Transverse colon (tissue), 4 donors: ENCODE measurements at regions not wholly inside any gene's neighbourhood (a gene's known extent, or its start where the extent isn't known, plus 50 kb on each side); places are given as distances from the start of the nearest gene placed in this dataset.

ENCODE experiments used
- DNase-seq: peaks from one replicate; pipeline ENCODE4 v3.0.0-alpha.2; 2019
- H3K27ac ChIP-seq, 4 donors: fragments of 200-600 bp; sonication (generic); 2 replicates each; pipeline ENCODE4 v1.5.1; 2016 to 2018; ENCODE audit warnings: inconsistent platforms in 4 of 4
- H3K27me3 ChIP-seq: fragments of 200-600 bp; sonication (generic); 2 replicates; pipeline ENCODE4 v1.5.1; 2017; ENCODE audit warnings: inconsistent platforms
- H3K36me3 ChIP-seq, 4 donors: fragments of 200-600 bp; sonication (generic); 2 replicates each; pipeline ENCODE4 v1.5.1; 2017 to 2019; ENCODE audit warnings: inconsistent platforms in 4 of 4
- H3K4me1 ChIP-seq, 4 donors: fragments of 200-600 bp; sonication (generic); 2 replicates each; pipeline ENCODE4 v1.5.1; 2017 to 2020; ENCODE audit warnings: inconsistent platforms in 4 of 4
- H3K4me3 ChIP-seq, 4 donors: fragments of 200-600 bp; sonication (generic); 1 replicate in 1 of 4; 2 replicates in 3 of 4; pipeline versions ENCODE4 v1.5.1 to v1.6.1; 2017 to 2019; ENCODE audit warnings: inconsistent platforms in 4 of 4
- H3K9me3 ChIP-seq, 2 donors: fragments of 200-600 bp; sonication (generic); 2 replicates each; pipeline ENCODE4 v1.5.1; 2017 to 2019; ENCODE audit warnings: inconsistent platforms in 2 of 2
- EP300 ChIP-seq: sonication (generic); formaldehyde crosslinking; IDR thresholded peaks from one replicate; pipeline ENCODE4 v1.6.1; 2017; ENCODE audit warnings: antibody characterized with exemption, low read depth
- POLR2A ChIP-seq: fragments of 450-650 bp; IDR thresholded peaks from one replicate; pipeline ENCODE4 v1.6.1; 2016; ENCODE audit warnings: antibody characterized with exemption, mild to moderate bottlenecking, moderate library complexity
- POLR2AphosphoS5 ChIP-seq, 3 donors: sonication (generic); formaldehyde crosslinking; IDR thresholded peaks; one replicate each; pipeline ENCODE4 v1.6.1; 2016; ENCODE audit warnings: antibody characterized with exemption in 3 of 3
- WGBS, 2 donors: methylation state at CpG; one replicate each; pipeline ENCODE4 v1.1.5; 2018; ENCODE audit warnings: low coverage in 1 of 2; 5-methylcytosine and 5-hydroxymethylcytosine counted together
- in situ Hi-C, 4 donors: fragments of 200-750 bp; cut with MboI; loops; one replicate each; pipeline versions ENCODE4 v1.15.0 to v1.15.1; 2017; ENCODE audit warnings: low sequenced_read_pairs in 3 of 4, low pct_ligation_motif_present in 1 of 4, low pct_unique_long_range_greater_than_20kb in 1 of 4
- intact Hi-C: fragments of 100-400 bp; cut with DNase I; formaldehyde crosslinking; loops from one replicate; pipeline ENCODE4 v1.15.1; 2023; ENCODE audit warnings: low total_unique reads
- TF ChIP-seq, protein P1 (sequence below), 5 experiments: fragments of 200-600 bp in 3 of 5; fragments of 450-650 bp in 2 of 5; sonication (generic) in 3 of 5; IDR thresholded peaks; 1 replicate in 2 of 5; 2 replicates in 3 of 5; pipeline ENCODE4 v1.5.1; 2016 to 2017; ENCODE audit warnings: antibody characterized with exemption in 5 of 5, inconsistent platforms in 3 of 5, mild to moderate bottlenecking in 2 of 5, moderate library complexity in 1 of 5

GRCh38 chr6:95768539-95768938, 191.2 kb downstream of the MANEA start:
- in situ Hi-C loops = no loop called here
- intact Hi-C loops = no loop called here
- H3K4me1 ChIP-seq = no peaks in the 10 kb centered on the region
- DNase-seq = peak; percentile 14
- H3K27me3 ChIP-seq = no peaks in the 10 kb centered on the region
- no peaks in the 10 kb centered on the region for H3K36me3 ChIP-seq
- H3K27ac ChIP-seq = no peak overlapping the region
- WGBS, 2 donors = 54 to 68% methylated on average over 3 of the region's 3 CpGs
- H3K4me3 ChIP-seq = no peak overlapping the region
- TF ChIP-seq POLR2AphosphoS5 (IDR thresholded peaks at IDR 0.05) (no peak), POLR2A (no peak)
- H3K9me3 ChIP-seq = no peaks in the 10 kb centered on the region

DNA sequence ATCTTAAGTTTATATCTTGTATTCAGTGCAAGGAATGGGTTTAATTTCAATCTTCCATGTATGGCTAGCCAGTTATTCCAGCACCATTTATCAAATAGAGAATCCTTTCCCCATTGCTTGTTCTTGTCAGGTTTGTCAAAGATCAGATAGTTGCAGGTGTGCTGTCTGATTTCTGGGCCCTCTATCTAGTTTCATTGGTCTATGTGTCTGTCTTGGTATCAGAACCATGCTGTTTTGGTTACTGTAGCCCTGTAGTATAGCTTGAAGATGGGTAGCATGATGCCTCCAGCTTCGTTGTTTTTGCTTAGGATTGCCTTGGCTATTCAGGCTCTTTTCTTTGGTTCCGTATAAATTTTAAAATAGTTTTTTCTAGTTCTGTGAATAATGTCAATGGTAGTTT, 200.0 kb downstream of the MANEA start:
- Histone ChIP-seq H3K9me3 (no peaks in the 10 kb centered on the region), H3K4me3 (no peak overlapping the region), H3K27me3 (no peaks in the 10 kb centered on the region), H3K4me1 (no peaks in the 10 kb centered on the region), H3K27ac (no peak overlapping the region), H3K36me3 (no peaks in the 10 kb centered on the region)
- intact Hi-C loops = no loop called here
- in situ Hi-C loops = no loop called here
- TF ChIP-seq EP300 = no peak
- no peak for TF ChIP-seq POLR2AphosphoS5 (IDR thresholded peaks at IDR 0.05)
- TF ChIP-seq, protein P1, sequence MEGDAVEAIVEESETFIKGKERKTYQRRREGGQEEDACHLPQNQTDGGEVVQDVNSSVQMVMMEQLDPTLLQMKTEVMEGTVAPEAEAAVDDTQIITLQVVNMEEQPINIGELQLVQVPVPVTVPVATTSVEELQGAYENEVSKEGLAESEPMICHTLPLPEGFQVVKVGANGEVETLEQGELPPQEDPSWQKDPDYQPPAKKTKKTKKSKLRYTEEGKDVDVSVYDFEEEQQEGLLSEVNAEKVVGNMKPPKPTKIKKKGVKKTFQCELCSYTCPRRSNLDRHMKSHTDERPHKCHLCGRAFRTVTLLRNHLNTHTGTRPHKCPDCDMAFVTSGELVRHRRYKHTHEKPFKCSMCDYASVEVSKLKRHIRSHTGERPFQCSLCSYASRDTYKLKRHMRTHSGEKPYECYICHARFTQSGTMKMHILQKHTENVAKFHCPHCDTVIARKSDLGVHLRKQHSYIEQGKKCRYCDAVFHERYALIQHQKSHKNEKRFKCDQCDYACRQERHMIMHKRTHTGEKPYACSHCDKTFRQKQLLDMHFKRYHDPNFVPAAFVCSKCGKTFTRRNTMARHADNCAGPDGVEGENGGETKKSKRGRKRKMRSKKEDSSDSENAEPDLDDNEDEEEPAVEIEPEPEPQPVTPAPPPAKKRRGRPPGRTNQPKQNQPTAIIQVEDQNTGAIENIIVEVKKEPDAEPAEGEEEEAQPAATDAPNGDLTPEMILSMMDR (IDR thresholded peaks at IDR 0.05) = no peak
- TF ChIP-seq POLR2A = no peak
- 93 to 100% methylated on average over 1 to 2 of the region's 2 CpGs for WGBS, 2 donors
- DNase-seq = no peak

GRCh38 chr6:95780037-95780436, 202.7 kb downstream of the MANEA start:
- TF ChIP-seq POLR2AphosphoS5 (IDR thresholded peaks at IDR 0.05) = no peak
- TF ChIP-seq, protein P1 (IDR thresholded peaks at IDR 0.05) = no peak
- no peak for TF ChIP-seq EP300
- TF ChIP-seq POLR2A = no peak
- H3K36me3 ChIP-seq = no peaks in the 10 kb centered on the region
- intact Hi-C loops (no loop called here), in situ Hi-C loops (no loop called here)
- no peak for DNase-seq
- WGBS, 2 donors = 10 to 49% methylated on average over 1 of the region's 1 CpG
- no peak overlapping the region for H3K27ac ChIP-seq
- H3K4me3 ChIP-seq = no peak overlapping the region
- H3K27me3 ChIP-seq = no peaks in the 10 kb centered on the region
- no peaks in the 10 kb centered on the region for H3K9me3 ChIP-seq
- no peaks in the 10 kb centered on the region for H3K4me1 ChIP-seq

DNA sequence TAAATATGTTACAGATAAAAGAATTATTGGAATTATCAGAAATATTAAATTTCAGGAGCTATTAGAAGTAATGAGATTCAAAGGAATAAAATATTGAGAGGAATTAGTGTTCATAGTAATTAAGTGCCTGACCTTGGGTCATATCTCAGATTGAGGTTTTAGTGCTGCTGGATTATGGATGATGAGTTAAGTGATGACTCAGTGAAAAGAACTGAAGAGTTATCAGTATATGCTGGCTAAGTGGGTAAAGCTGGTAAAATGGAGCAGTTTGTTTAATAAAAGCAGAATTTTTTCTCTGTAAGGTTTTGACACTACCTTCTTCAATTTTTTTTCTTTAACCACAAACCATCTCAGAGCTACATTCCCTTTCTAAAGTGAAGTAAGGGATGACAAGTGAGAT, 206.7 kb downstream of the MANEA start:
- intact Hi-C loops = no loop called here

GRCh38 chr6:95784869-95785268, 207.5 kb downstream of the MANEA start:
- TF ChIP-seq, protein P1 (IDR thresholded peaks at IDR 0.05) = no peak
- no peak for TF ChIP-seq POLR2AphosphoS5 (IDR thresholded peaks at IDR 0.05)
- TF ChIP-seq EP300 = no peak
- intact Hi-C loops (no loop called here), in situ Hi-C loops (no loop called here)
- Histone ChIP-seq H3K4me1 (no peaks in the 10 kb centered on the region), H3K27me3 (no peaks in the 10 kb centered on the region), H3K36me3 (no peaks in the 10 kb centered on the region), H3K27ac (no peak overlapping the region), H3K4me3 (no peak overlapping the region), H3K9me3 (no peaks in the 10 kb centered on the region)
- DNase-seq = no peak
- WGBS, 2 donors = 69 to 76% methylated on average over 3 of the region's 3 CpGs

More for the DNA sequence above, 206.7 kb downstream of the MANEA start:
- H3K36me3 ChIP-seq = no peaks in the 10 kb centered on the region
- H3K4me1 ChIP-seq = no peaks in the 10 kb centered on the region
- H3K27me3 ChIP-seq = no peaks in the 10 kb centered on the region
- TF ChIP-seq POLR2AphosphoS5 (IDR thresholded peaks at IDR 0.05) (no peak), POLR2A (no peak), EP300 (no peak)
- TF ChIP-seq, protein P1 (IDR thresholded peaks at IDR 0.05) = no peak
- DNase-seq = no peak
- H3K27ac ChIP-seq = no peak overlapping the region
- in situ Hi-C loops = no loop called here
- no peak overlapping the region for H3K4me3 ChIP-seq
- H3K9me3 ChIP-seq = no peaks in the 10 kb centered on the region
